ENCODE measurements at regions not wholly inside any gene's neighbourhood (a gene's known extent, or its start where the extent isn't known, plus 50 kb on each side); places are given as distances from the start of the nearest gene placed in this dataset.
A peak's percentile ranks its signal among the peaks of the same experiment; 100 is the strongest.

DNA sequence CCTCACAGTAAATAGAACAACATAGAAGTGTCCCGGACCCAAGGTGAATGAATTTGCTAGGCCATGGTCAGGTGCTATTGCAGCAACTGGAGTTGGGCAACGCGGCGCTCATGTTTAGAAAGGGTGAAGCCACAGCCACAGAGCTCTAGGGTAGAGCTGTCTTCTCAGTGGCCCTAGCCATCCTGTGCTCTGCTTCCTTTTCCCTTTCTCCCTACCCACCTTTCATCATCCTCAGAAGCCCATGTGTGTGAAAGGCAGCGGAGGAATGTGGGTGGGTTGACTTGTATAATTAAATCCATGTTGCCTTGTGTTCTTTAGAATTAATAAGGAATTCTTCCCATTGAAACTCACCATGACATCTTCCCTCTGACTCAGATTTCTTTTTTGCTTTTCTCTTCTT is 336.7 kb downstream of the OSR1 start:
- H3K9me3 ChIP-seq (ENCODE audit: control insufficient read depth, insufficient read depth, low read depth, low read length), result no peaks in the 10 kb centered on the region
- peaks cover 4% of the 10 kb centered on the region; the same call in 1 of the 2 replicates for H3K4me1 ChIP-seq (ENCODE audit: control insufficient read depth, insufficient read depth, low read length)
- ChIA-PET POLR2A (no interaction called here), CTCF (no interaction called here)
- no peak overlapping the region for H3K4me3 ChIP-seq (ENCODE audit: low read depth, low read length)
- no peaks in the 10 kb centered on the region for H3K36me3 ChIP-seq (ENCODE audit: control insufficient read depth in 2 of 2, insufficient read depth in 1 of 2, low read length in 2 of 2)
- TF ChIP-seq GLIS2 (tag by site-specific recombination; IDR thresholded peaks at IDR 0.05) (no peak), PBX3 (CRISPR knock-in tag; IDR thresholded peaks at IDR 0.05) (no peak), ZFHX2 (tag by site-specific recombination; conservative IDR thresholded peaks at IDR 0.05) (0 out of 2 replicates have a peak, but pooled peaks have one; percentile 24)
- TF ChIP-seq, protein P1, sequence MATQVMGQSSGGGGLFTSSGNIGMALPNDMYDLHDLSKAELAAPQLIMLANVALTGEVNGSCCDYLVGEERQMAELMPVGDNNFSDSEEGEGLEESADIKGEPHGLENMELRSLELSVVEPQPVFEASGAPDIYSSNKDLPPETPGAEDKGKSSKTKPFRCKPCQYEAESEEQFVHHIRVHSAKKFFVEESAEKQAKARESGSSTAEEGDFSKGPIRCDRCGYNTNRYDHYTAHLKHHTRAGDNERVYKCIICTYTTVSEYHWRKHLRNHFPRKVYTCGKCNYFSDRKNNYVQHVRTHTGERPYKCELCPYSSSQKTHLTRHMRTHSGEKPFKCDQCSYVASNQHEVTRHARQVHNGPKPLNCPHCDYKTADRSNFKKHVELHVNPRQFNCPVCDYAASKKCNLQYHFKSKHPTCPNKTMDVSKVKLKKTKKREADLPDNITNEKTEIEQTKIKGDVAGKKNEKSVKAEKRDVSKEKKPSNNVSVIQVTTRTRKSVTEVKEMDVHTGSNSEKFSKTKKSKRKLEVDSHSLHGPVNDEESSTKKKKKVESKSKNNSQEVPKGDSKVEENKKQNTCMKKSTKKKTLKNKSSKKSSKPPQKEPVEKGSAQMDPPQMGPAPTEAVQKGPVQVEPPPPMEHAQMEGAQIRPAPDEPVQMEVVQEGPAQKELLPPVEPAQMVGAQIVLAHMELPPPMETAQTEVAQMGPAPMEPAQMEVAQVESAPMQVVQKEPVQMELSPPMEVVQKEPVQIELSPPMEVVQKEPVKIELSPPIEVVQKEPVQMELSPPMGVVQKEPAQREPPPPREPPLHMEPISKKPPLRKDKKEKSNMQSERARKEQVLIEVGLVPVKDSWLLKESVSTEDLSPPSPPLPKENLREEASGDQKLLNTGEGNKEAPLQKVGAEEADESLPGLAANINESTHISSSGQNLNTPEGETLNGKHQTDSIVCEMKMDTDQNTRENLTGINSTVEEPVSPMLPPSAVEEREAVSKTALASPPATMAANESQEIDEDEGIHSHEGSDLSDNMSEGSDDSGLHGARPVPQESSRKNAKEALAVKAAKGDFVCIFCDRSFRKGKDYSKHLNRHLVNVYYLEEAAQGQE (tag by site-specific recombination; IDR thresholded peaks at IDR 0.05), result no peak
- no peak overlapping the region for H3K27ac ChIP-seq (ENCODE audit: extremely low read depth, low read depth, low read length)

DNA sequence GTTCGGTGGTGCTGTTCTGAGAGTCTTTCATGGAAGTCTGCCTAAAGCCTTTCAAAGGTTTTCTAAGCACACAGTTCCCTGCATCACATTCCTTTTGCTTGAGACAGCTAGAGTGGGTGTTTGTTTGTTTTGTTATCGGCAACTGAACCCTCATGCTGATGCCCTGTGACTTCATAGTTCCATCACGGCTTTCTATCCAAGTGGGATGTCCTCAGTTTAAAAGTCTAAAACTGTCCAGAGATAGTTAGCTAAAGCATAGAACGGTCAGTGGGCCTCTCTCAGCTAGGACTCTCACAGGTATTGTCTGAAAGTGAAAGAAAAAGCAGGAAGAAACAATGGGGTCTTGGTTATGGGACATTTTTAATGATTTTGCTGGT is 337.3 kb downstream of the OSR1 start:
- Histone ChIP-seq H3K36me3 (ENCODE audit: control insufficient read depth in 2 of 2, insufficient read depth in 1 of 2, low read length in 2 of 2) (no peaks in the 10 kb centered on the region), H3K9me3 (ENCODE audit: control insufficient read depth, insufficient read depth, low read depth, low read length) (no peaks in the 10 kb centered on the region), H3K4me3 (ENCODE audit: low read depth, low read length) (no peak overlapping the region), H3K27ac (ENCODE audit: extremely low read depth, low read depth, low read length) (no peak overlapping the region), H3K4me1 (ENCODE audit: control insufficient read depth, insufficient read depth, low read length) (peaks cover 4% of the 10 kb centered on the region; the same call in 1 of the 2 replicates)
- CTCF ChIA-PET, result no interaction called here
- TF ChIP-seq EGR2 (tag by site-specific recombination; IDR thresholded peaks at IDR 0.05; ENCODE audit: low read depth) (peak; percentile 22; the same call in 1 of the 2 replicates), SCRT2 (tag by site-specific recombination; IDR thresholded peaks at IDR 0.05) (no peak), ZBTB21 (tag by site-specific recombination; IDR thresholded peaks at IDR 0.05) (0 out of 2 replicates have a peak, but pooled peaks have one; percentile 18), ZNF274 (IDR thresholded peaks at IDR 0.05; ENCODE audit: low read length) (no peak), ZNF274 (tag by site-specific recombination; IDR thresholded peaks at IDR 0.05; ENCODE audit: borderline replicate concordance) (no peak), ZFHX2 (tag by site-specific recombination; conservative IDR thresholded peaks at IDR 0.05) (peak; percentile 56)
- TF ChIP-seq, protein P2, sequence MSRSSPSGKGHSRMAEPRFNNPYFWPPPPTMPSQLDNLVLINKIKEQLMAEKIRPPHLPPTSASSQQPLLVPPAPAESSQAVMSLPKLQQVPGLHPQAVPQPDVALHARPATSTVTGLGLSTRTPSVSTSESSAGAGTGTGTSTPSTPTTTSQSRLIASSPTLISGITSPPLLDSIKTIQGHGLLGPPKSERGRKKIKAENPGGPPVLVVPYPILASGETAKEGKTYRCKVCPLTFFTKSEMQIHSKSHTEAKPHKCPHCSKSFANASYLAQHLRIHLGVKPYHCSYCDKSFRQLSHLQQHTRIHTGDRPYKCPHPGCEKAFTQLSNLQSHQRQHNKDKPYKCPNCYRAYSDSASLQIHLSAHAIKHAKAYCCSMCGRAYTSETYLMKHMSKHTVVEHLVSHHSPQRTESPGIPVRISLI (tag by site-specific recombination; IDR thresholded peaks at IDR 0.05), result no peak
- TF ChIP-seq, protein P3, sequence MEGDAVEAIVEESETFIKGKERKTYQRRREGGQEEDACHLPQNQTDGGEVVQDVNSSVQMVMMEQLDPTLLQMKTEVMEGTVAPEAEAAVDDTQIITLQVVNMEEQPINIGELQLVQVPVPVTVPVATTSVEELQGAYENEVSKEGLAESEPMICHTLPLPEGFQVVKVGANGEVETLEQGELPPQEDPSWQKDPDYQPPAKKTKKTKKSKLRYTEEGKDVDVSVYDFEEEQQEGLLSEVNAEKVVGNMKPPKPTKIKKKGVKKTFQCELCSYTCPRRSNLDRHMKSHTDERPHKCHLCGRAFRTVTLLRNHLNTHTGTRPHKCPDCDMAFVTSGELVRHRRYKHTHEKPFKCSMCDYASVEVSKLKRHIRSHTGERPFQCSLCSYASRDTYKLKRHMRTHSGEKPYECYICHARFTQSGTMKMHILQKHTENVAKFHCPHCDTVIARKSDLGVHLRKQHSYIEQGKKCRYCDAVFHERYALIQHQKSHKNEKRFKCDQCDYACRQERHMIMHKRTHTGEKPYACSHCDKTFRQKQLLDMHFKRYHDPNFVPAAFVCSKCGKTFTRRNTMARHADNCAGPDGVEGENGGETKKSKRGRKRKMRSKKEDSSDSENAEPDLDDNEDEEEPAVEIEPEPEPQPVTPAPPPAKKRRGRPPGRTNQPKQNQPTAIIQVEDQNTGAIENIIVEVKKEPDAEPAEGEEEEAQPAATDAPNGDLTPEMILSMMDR (tag by site-specific recombination; IDR thresholded peaks at IDR 0.05), result no peak
- TF ChIP-seq, protein P4, sequence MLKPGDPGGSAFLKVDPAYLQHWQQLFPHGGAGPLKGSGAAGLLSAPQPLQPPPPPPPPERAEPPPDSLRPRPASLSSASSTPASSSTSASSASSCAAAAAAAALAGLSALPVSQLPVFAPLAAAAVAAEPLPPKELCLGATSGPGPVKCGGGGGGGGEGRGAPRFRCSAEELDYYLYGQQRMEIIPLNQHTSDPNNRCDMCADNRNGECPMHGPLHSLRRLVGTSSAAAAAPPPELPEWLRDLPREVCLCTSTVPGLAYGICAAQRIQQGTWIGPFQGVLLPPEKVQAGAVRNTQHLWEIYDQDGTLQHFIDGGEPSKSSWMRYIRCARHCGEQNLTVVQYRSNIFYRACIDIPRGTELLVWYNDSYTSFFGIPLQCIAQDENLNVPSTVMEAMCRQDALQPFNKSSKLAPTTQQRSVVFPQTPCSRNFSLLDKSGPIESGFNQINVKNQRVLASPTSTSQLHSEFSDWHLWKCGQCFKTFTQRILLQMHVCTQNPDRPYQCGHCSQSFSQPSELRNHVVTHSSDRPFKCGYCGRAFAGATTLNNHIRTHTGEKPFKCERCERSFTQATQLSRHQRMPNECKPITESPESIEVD (tag by site-specific recombination; IDR thresholded peaks at IDR 0.05), result no peak
- POLR2A ChIA-PET, result no interaction called here

Measured in HEK293 (cell line).